ENCODE measurements at regions not wholly inside any gene's neighbourhood (a gene's known extent, or its start where the extent isn't known, plus 50 kb on each side); places are given as distances from the start of the nearest gene placed in this dataset.

GRCh38 chr11:45336136-45336535 lies 50.0 kb upstream of the SYT13 start:
- TF ChIP-seq CTCF (IDR thresholded peaks at IDR 0.05) (no peak), POLR2A (IDR thresholded peaks at IDR 0.05) (no peak), POLR2AphosphoS5 (IDR thresholded peaks at IDR 0.05) (no peak), EP300 (IDR thresholded peaks at IDR 0.05) (no peak)

Measured in gastroesophageal sphincter (tissue), 3 donors.